B cell (primary cell): ENCODE measurements at regions not wholly inside any gene's neighbourhood (a gene's known extent, or its start where the extent isn't known, plus 50 kb on each side); places are given as distances from the start of the nearest gene placed in this dataset.

ENCODE experiments used
- ATAC-seq: fragments of 200-7000 bp; cut with Tn5 transposase; one replicate; pipeline ENCODE4 v1.10.0; 2021; ENCODE audit warnings: low read depth, mild to moderate bottlenecking, moderate number of reproducible peaks, moderate library complexity
- CTCF ChIA-PET: fragments of 350-600 bp; sonication (Branson Sonifier 250); formaldehyde crosslinking; loops from one replicate; lab custom pipeline; 2021; ENCODE audit warnings: antibody characterized with exemption, inconsistent platforms; lab: Charles Lee
- POLR2A ChIA-PET: fragments of 350-600 bp; sonication (Branson Sonifier 250); formaldehyde crosslinking; loops from one replicate; lab custom pipeline; 2021; ENCODE audit warnings: antibody characterized with exemption; lab: Charles Lee
- DNase-seq: peaks from one replicate; pipeline ENCODE4 v3.0.0; 2013
- H2AFZ ChIP-seq: 2 replicates; pipeline ENCODE4 v1.6.1; 2012; ENCODE audit warnings: mild to moderate bottlenecking, low read depth, low read length; ENCODE audit not compliant: insufficient read depth, poor library complexity, severe bottlenecking
- H3K27ac ChIP-seq, 2 donors: 1 replicate in 1 of 2; 2 replicates in 1 of 2; pipeline ENCODE4 v1.5.1; 2012 to 2013; ENCODE audit warnings: low read length in 2 of 2, mild to moderate bottlenecking in 2 of 2, moderate library complexity in 1 of 2
- H3K27me3 ChIP-seq, 4 experiments: fragments of 200-600 bp in 1 of 4; sonication (generic) in 1 of 4; replicated peaks in 1 of 4; 1 replicate in 2 of 4; 2 replicates in 2 of 4; pipeline versions ENCODE4 v1.6.1 to v1.7.0; 2013 to 2016; ENCODE audit warnings: low read length in 3 of 4, mild to moderate bottlenecking in 2 of 4, mixed read lengths in 1 of 4, moderate library complexity in 1 of 4; ENCODE audit not compliant: insufficient read depth in 4 of 4, control insufficient read depth in 3 of 4; ENCODE audit errors: control extremely low read depth in 1 of 4
- H3K36me3 ChIP-seq, 2 experiments: replicated peaks in 1 of 2; 1 replicate in 1 of 2; 2 replicates in 1 of 2; pipeline versions ENCODE4 v1.6.1 to v1.7.1; 2013; ENCODE audit warnings: low read length in 1 of 2; ENCODE audit not compliant: insufficient read depth in 2 of 2, control insufficient read depth in 1 of 2; ENCODE audit errors: control extremely low read depth in 1 of 2, extremely low read depth in 1 of 2
- H3K4me1 ChIP-seq, 2 donors: fragments of 200-600 bp in 1 of 2; sonication (generic) in 1 of 2; 1 replicate in 1 of 2; 2 replicates in 1 of 2; pipeline versions ENCODE4 v1.5.1 to v1.6.1; 2013 to 2017; ENCODE audit warnings: low read length in 2 of 2; ENCODE audit not compliant: control insufficient read depth in 2 of 2, insufficient read depth in 2 of 2
- H3K4me2 ChIP-seq: replicated peaks from 2 replicates; pipeline ENCODE3; 2012; ENCODE audit warnings: mild to moderate bottlenecking, low read depth, low read length; ENCODE audit not compliant: poor library complexity, severe bottlenecking
- H3K4me3 ChIP-seq, 5 experiments: fragments of 200-600 bp in 1 of 5; sonication (generic) in 1 of 5; 1 replicate in 3 of 5; 2 replicates in 2 of 5; pipeline versions ENCODE4 v1.5.1 to v1.7.0; 2011 to 2016; ENCODE audit warnings: low read length in 4 of 5, mild to moderate bottlenecking in 4 of 5, low read depth in 2 of 5, control low read depth in 1 of 5, moderate library complexity in 1 of 5; ENCODE audit not compliant: insufficient read depth in 1 of 5; ENCODE audit errors: control extremely low read depth in 1 of 5, extremely low read depth in 1 of 5
- H3K79me2 ChIP-seq: fragments of 200-600 bp; sonication (generic); one replicate; pipeline ENCODE4 v1.6.0; 2016; ENCODE audit warnings: low read length; ENCODE audit not compliant: control insufficient read depth, insufficient read depth
- H3K9ac ChIP-seq: fragments of 200-600 bp; sonication (generic); 2 replicates; pipeline ENCODE4 v1.6.1; 2017; ENCODE audit warnings: mild to moderate bottlenecking, low read length, moderate library complexity
- H3K9me3 ChIP-seq, 3 donors: one replicate each; pipeline versions ENCODE4 v1.6.1 to v1.7.1; 2013; ENCODE audit warnings: low read length in 2 of 3; ENCODE audit not compliant: control insufficient read depth in 2 of 3, insufficient read depth in 1 of 3; ENCODE audit errors: control extremely low read depth in 1 of 3
- H4K20me1 ChIP-seq: 2 replicates; pipeline ENCODE4 v1.6.0; 2012; ENCODE audit warnings: mild to moderate bottlenecking, low read length; ENCODE audit not compliant: insufficient read depth, control insufficient read depth, poor library complexity, severe bottlenecking
- H3K27ac Mint-ChIP-seq: one replicate; pipeline ENCODE4 v1.8.0; 2021; ENCODE audit warnings: mixed read lengths
- H3K27me3 Mint-ChIP-seq: one replicate; pipeline ENCODE4 v1.8.0; 2021; ENCODE audit warnings: mixed read lengths
- H3K4me1 Mint-ChIP-seq: one replicate; pipeline ENCODE4 v1.8.0; 2021; ENCODE audit warnings: mixed read lengths
- H3K4me3 Mint-ChIP-seq: one replicate; pipeline ENCODE4 v1.8.0; 2021; ENCODE audit warnings: mixed read lengths
- H3K9me3 Mint-ChIP-seq: one replicate; pipeline ENCODE4 v1.8.0; 2022; ENCODE audit warnings: mixed read lengths; ENCODE audit not compliant: insufficient read depth
- EZH2 ChIP-seq: IDR thresholded peaks from 2 replicates; pipeline ENCODE4 v1.6.1; 2012; ENCODE audit warnings: borderline replicate concordance, low read depth, mild to moderate bottlenecking, moderate library complexity, low read length; ENCODE audit not compliant: insufficient read depth, poor library complexity, severe bottlenecking
- WGBS: methylation state at CpG from one replicate; pipeline ENCODE4 v1.1.5; 2013; ENCODE audit warnings: missing lambda C conversion rate; ENCODE audit not compliant: insufficient coverage; 5-methylcytosine and 5-hydroxymethylcytosine counted together
- intact Hi-C: fragments of 100-400 bp; cut with micrococcal nuclease; formaldehyde crosslinking; loops from one replicate; pipeline ENCODE4 v1.10.0; 2022
- TF ChIP-seq, protein P1 (sequence below): fragments of 200-600 bp; IDR thresholded peaks from one replicate; pipeline ENCODE4 v1.8.0; 2022; ENCODE audit warnings: antibody characterized with exemption, mild to moderate bottlenecking

DNA sequence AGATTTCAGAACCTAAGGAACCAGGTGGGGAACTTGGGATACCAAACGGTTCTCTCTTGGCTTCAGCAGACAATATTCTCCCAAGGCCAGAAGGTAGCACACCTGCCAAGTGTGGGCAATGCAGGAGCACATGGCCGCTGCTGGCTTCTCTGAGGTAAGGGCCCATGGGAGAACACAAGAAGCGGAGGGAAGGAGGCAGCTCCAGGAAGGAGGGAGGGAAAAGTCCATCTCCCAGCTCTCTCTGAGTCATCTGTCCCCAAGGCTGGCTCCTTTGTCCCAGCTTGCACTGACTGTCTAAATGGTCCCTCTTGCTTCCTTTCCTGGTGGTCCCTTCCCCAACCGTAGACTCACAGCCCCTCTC lies 557.9 kb upstream of the CADM1 start:
- no peaks in the 10 kb centered on the region for H3K27me3 ChIP-seq
- Mint-ChIP-seq H3K9me3 (no peaks in the 10 kb centered on the region), H3K27me3 (peaks cover 9% of the 10 kb centered on the region), H3K4me1 (peaks cover 1% of the 10 kb centered on the region), H3K27ac (no peak overlapping the region), H3K4me3 (no peak overlapping the region)
- no peak for DNase-seq
- POLR2A ChIA-PET: no interaction called here
- H3K4me2 ChIP-seq: no peak overlapping the region
- no peak overlapping the region for H3K9ac ChIP-seq
- H3K36me3 ChIP-seq: no peaks in the 10 kb centered on the region
- H3K79me2 ChIP-seq: no peaks in the 10 kb centered on the region
- 73% methylated on average over 1 of the region's 4 CpGs for WGBS
- CTCF ChIA-PET: no interaction called here
- no peak for TF ChIP-seq EZH2
- TF ChIP-seq, protein P1, sequence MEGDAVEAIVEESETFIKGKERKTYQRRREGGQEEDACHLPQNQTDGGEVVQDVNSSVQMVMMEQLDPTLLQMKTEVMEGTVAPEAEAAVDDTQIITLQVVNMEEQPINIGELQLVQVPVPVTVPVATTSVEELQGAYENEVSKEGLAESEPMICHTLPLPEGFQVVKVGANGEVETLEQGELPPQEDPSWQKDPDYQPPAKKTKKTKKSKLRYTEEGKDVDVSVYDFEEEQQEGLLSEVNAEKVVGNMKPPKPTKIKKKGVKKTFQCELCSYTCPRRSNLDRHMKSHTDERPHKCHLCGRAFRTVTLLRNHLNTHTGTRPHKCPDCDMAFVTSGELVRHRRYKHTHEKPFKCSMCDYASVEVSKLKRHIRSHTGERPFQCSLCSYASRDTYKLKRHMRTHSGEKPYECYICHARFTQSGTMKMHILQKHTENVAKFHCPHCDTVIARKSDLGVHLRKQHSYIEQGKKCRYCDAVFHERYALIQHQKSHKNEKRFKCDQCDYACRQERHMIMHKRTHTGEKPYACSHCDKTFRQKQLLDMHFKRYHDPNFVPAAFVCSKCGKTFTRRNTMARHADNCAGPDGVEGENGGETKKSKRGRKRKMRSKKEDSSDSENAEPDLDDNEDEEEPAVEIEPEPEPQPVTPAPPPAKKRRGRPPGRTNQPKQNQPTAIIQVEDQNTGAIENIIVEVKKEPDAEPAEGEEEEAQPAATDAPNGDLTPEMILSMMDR: no peak
- intact Hi-C loops: no loop called here
- H3K9me3 ChIP-seq: peaks cover 0 to 3% (median 0%) of the 10 kb centered on the region in 3 donors
- ATAC-seq: no peak
- no peak overlapping the region for H2AFZ ChIP-seq
- no peaks in the 10 kb centered on the region for H3K4me1 ChIP-seq
- no peaks in the 10 kb centered on the region for H4K20me1 ChIP-seq
- no peak overlapping the region for H3K27ac ChIP-seq
- no peak overlapping the region for H3K4me3 ChIP-seq

DNA sequence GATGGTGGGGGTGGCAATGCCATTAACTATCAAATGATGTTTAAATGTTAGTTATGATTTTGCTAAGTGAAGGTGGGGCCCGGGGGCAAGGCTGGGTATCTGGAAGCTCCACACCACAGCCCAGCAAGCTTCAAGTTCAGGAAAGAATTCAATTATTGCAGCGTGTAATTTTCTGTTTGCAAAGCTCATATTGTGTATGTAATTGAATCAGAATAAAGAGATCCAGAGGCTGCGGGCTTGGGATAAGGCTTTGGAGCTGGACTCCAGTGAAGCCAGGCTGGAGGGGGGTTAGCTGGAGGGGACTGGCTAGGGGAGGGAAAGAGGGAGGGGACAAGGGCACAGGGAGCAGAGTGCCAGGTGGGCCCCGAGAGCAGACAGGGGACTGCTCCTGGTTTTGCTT lies 557.1 kb upstream of the CADM1 start:
- ChIA-PET POLR2A (no interaction called here), CTCF (no interaction called here)
- H3K27ac Mint-ChIP-seq: no peak overlapping the region
- H3K27ac ChIP-seq: no peak overlapping the region
- TF ChIP-seq EZH2: no peak
- TF ChIP-seq, protein P1: no peak
- no peak overlapping the region for H3K4me2 ChIP-seq
- no peak overlapping the region for H3K4me3 ChIP-seq
- H2AFZ ChIP-seq: no peak overlapping the region
- H3K36me3 ChIP-seq: no peaks in the 10 kb centered on the region
- no peak overlapping the region for H3K4me3 Mint-ChIP-seq
- peaks cover 0 to 3% (median 0%) of the 10 kb centered on the region in 3 donors for H3K9me3 ChIP-seq
- peaks cover 11% of the 10 kb centered on the region for H3K27me3 Mint-ChIP-seq
- intact Hi-C loops: no loop called here
- H3K79me2 ChIP-seq: no peaks in the 10 kb centered on the region
- peaks cover 1% of the 10 kb centered on the region for H3K9me3 Mint-ChIP-seq
- H4K20me1 ChIP-seq: no peaks in the 10 kb centered on the region
- no peak overlapping the region for H3K9ac ChIP-seq
- ATAC-seq (no peak), DNase-seq (no peak)
- H3K27me3 ChIP-seq: no peaks in the 10 kb centered on the region
- H3K4me1 Mint-ChIP-seq: peaks cover 1% of the 10 kb centered on the region
- no peaks in the 10 kb centered on the region for H3K4me1 ChIP-seq
- WGBS: 96% methylated on average over 4 of the region's 4 CpGs
